Left ventricle myocardium inferior (tissue), 1 donor: ENCODE measurements at regions not wholly inside any gene's neighbourhood (a gene's known extent, or its start where the extent isn't known, plus 50 kb on each side); places are given as distances from the start of the nearest gene placed in this dataset.

Experiments
- DNase-seq: peaks from one replicate; pipeline ENCODE4 v3.0.0-alpha.2; 2020
- H3K27ac ChIP-seq: fragments of 200-600 bp; replicated peaks from 2 replicates; pipeline ENCODE4 v1.8.0; 2021
- H3K27me3 ChIP-seq: fragments of 200-600 bp; 2 replicates; pipeline ENCODE4 v1.8.0; 2021; ENCODE audit warnings: low read depth
- H3K36me3 ChIP-seq: fragments of 200-600 bp; 2 replicates; pipeline ENCODE4 v1.8.0; 2021
- H3K4me1 ChIP-seq: fragments of 200-600 bp; 2 replicates; pipeline ENCODE4 v1.8.0; 2021
- H3K4me3 ChIP-seq: fragments of 200-600 bp; 2 replicates; pipeline ENCODE4 v1.8.0; 2021; ENCODE audit warnings: mild to moderate bottlenecking, moderate library complexity
- H3K9me3 ChIP-seq: fragments of 200-600 bp; replicated peaks from 2 replicates; pipeline ENCODE4 v1.8.0; 2021
- intact Hi-C: fragments of 100-400 bp; cut with micrococcal nuclease; formaldehyde crosslinking; loops from one replicate; pipeline ENCODE4 v1.11.0; 2022
- TF ChIP-seq, protein P1 (sequence below): fragments of 200-600 bp; IDR thresholded peaks from 2 replicates; pipeline ENCODE4 v1.8.0; 2021; ENCODE audit warnings: antibody characterized with exemption, mild to moderate bottlenecking, borderline replicate concordance
- donor health status: DM: no; HTN: yes; CAD: no; lungs with severe emphysema.

- Histone ChIP-seq H3K4me3 (no peak overlapping the region), H3K36me3 (no peaks in the 10 kb centered on the region), H3K27me3 (no peaks in the 10 kb centered on the region), H3K9me3 (no peaks in the 10 kb centered on the region), H3K27ac (no peak overlapping the region), H3K4me1 (peaks cover 12% of the 10 kb centered on the region)
- TF ChIP-seq, protein P1, sequence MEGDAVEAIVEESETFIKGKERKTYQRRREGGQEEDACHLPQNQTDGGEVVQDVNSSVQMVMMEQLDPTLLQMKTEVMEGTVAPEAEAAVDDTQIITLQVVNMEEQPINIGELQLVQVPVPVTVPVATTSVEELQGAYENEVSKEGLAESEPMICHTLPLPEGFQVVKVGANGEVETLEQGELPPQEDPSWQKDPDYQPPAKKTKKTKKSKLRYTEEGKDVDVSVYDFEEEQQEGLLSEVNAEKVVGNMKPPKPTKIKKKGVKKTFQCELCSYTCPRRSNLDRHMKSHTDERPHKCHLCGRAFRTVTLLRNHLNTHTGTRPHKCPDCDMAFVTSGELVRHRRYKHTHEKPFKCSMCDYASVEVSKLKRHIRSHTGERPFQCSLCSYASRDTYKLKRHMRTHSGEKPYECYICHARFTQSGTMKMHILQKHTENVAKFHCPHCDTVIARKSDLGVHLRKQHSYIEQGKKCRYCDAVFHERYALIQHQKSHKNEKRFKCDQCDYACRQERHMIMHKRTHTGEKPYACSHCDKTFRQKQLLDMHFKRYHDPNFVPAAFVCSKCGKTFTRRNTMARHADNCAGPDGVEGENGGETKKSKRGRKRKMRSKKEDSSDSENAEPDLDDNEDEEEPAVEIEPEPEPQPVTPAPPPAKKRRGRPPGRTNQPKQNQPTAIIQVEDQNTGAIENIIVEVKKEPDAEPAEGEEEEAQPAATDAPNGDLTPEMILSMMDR = no peak
- intact Hi-C loops = no loop called here
- no peak for DNase-seq
Observed at GRCh38 chr7:112596981-112597380, 116.2 kb downstream of the LSMEM1 start.

DNA sequence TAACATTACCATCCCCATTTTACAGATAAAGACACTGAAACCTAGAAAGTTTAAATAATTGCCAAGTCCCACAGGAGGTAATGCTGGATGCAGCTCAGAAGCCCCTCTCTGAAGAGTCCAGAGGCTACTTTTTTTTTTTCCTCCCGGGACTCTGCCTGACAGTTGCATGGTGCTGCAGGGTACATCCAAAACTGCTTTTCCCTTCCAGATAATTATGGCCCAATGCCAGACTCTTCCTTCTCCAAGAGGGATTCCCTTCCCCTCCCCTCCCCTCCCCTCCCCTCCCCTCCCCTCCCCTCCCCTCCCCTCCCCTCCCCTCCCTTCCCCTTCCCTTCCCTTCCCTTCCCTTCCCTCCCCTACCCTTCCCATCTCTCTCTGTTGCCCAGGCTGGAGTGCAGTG lies 122.9 kb downstream of the LSMEM1 start:
- no peaks in the 10 kb centered on the region for H3K27me3 ChIP-seq
- intact Hi-C loops = no loop called here

GRCh38 chr7:112610636-112611035 lies 129.8 kb downstream of the LSMEM1 start:
- Histone ChIP-seq H3K36me3 (no peaks in the 10 kb centered on the region), H3K27me3 (no peaks in the 10 kb centered on the region), H3K4me3 (no peak overlapping the region), H3K4me1 (no peaks in the 10 kb centered on the region), H3K27ac (no peak overlapping the region), H3K9me3 (no peaks in the 10 kb centered on the region)
- intact Hi-C loops = no loop called here
- no peak for DNase-seq
- TF ChIP-seq, protein P1 = no peak

More for the DNA sequence above, 122.9 kb downstream of the LSMEM1 start:
- H3K4me1 ChIP-seq = no peaks in the 10 kb centered on the region
- H3K36me3 ChIP-seq = no peaks in the 10 kb centered on the region
- H3K27ac ChIP-seq = no peak overlapping the region
- no peaks in the 10 kb centered on the region for H3K9me3 ChIP-seq
- no peak for DNase-seq
- H3K4me3 ChIP-seq = no peak overlapping the region
- TF ChIP-seq, protein P1 = no peak

DNA sequence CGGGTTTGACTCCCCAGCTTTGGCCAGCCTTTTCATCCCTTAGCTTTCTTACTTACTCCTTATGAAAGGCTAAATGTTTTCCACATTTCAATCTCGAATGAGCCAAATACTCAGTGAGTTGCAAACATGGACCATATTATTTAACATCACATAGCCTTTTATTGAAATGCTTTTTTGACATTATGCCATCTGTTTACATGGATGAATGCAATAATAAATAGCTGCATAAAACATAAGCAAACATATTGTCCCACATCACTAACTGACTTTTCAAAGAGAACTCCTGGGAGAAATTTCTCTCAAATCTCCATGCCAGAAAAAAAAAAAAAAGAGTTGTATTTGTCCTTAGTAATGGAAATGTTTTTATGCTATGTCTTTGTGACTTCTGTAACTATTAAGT lies 134.9 kb downstream of the LSMEM1 start:
- Histone ChIP-seq H3K4me3 (no peak overlapping the region), H3K27ac (no peak overlapping the region), H3K27me3 (no peaks in the 10 kb centered on the region), H3K4me1 (no peaks in the 10 kb centered on the region), H3K36me3 (no peaks in the 10 kb centered on the region), H3K9me3 (no peaks in the 10 kb centered on the region)
- no peak for DNase-seq
- intact Hi-C loops = no loop called here
- TF ChIP-seq, protein P1 = no peak

- H3K9me3 ChIP-seq = no peaks in the 10 kb centered on the region
- no peaks in the 10 kb centered on the region for H3K36me3 ChIP-seq
- no peak overlapping the region for H3K27ac ChIP-seq
- no peaks in the 10 kb centered on the region for H3K27me3 ChIP-seq
- no peak overlapping the region for H3K4me3 ChIP-seq
- H3K4me1 ChIP-seq = no peaks in the 10 kb centered on the region
- intact Hi-C loops = no loop called here
- TF ChIP-seq, protein P1 = no peak
- DNase-seq = no peak
Observed at GRCh38 chr7:112616295-112616694, 135.5 kb downstream of the LSMEM1 start.

GRCh38 chr7:112619343-112619742 lies 138.6 kb downstream of the LSMEM1 start:
- DNase-seq = no peak
- Histone ChIP-seq H3K9me3 (no peaks in the 10 kb centered on the region), H3K27me3 (no peaks in the 10 kb centered on the region), H3K4me3 (no peak overlapping the region), H3K4me1 (no peaks in the 10 kb centered on the region), H3K36me3 (no peaks in the 10 kb centered on the region), H3K27ac (no peak overlapping the region)
- TF ChIP-seq, protein P1 = no peak
- intact Hi-C loops = no loop called here
